Lung (tissue), 11 donors: ENCODE measurements at regions not wholly inside any gene's neighbourhood (a gene's known extent, or its start where the extent isn't known, plus 50 kb on each side); places are given as distances from the start of the nearest gene placed in this dataset.

Experiments used
- ATAC-seq: fragments of 200-7000 bp; cut with Tn5 transposase; one replicate; pipeline ENCODE4 v1.9.1; 2020; ENCODE audit warnings: moderate number of reproducible peaks; ENCODE audit not compliant: insufficient read depth, low FRiP score
- DNase-seq, 3 donors: peaks; one replicate each; pipeline ENCODE4 v3.0.0-alpha.2; 2013 to 2017
- H3K27ac ChIP-seq, 2 donors: one replicate each; pipeline ENCODE4 v1.5.1; 2013; ENCODE audit warnings: mild to moderate bottlenecking in 2 of 2, moderate library complexity in 2 of 2, control low read depth in 1 of 2, inconsistent platforms in 1 of 2, low read depth in 1 of 2, low read length in 1 of 2
- H3K27me3 ChIP-seq, 3 donors: one replicate each; pipeline ENCODE4 v1.5.1; 2013; ENCODE audit warnings: low read length in 2 of 3; ENCODE audit not compliant: control insufficient read depth in 3 of 3, insufficient read depth in 3 of 3
- H3K36me3 ChIP-seq, 4 donors: one replicate each; pipeline ENCODE4 v1.5.1; 2013; ENCODE audit warnings: low read length in 4 of 4, mild to moderate bottlenecking in 1 of 4, moderate library complexity in 1 of 4; ENCODE audit not compliant: control insufficient read depth in 4 of 4, insufficient read depth in 4 of 4
- H3K4me1 ChIP-seq, 5 donors: one replicate each; pipeline ENCODE4 v1.5.1; 2013; ENCODE audit warnings: low read length in 5 of 5, mild to moderate bottlenecking in 2 of 5, moderate library complexity in 1 of 5; ENCODE audit not compliant: control insufficient read depth in 5 of 5, insufficient read depth in 5 of 5
- H3K4me3 ChIP-seq: one replicate; pipeline ENCODE4 v1.5.1; 2013; ENCODE audit warnings: mild to moderate bottlenecking, control low read depth, moderate library complexity
- H3K9ac ChIP-seq, 2 donors: one replicate each; pipeline ENCODE4 v1.5.1; 2013; ENCODE audit warnings: low read length in 2 of 2, control low read depth in 1 of 2; ENCODE audit not compliant: insufficient read depth in 1 of 2
- H3K9me3 ChIP-seq, 4 donors: one replicate each; pipeline ENCODE4 v1.5.1; 2013; ENCODE audit warnings: low read length in 3 of 4, mild to moderate bottlenecking in 1 of 4, moderate library complexity in 1 of 4; ENCODE audit not compliant: control insufficient read depth in 4 of 4, insufficient read depth in 3 of 4
- WGBS, 2 donors: extraction: QIAGEN DNeasy Blood & Tissue Kit; methylation state at CpG; one replicate each; pipeline ENCODE4 v1.1.7; 2013; 5-methylcytosine and 5-hydroxymethylcytosine counted together
- TF ChIP-seq, protein P1 (sequence below): IDR thresholded peaks from 2 replicates; pipeline ENCODE4 v1.5.1; 2012; ENCODE audit warnings: mild to moderate bottlenecking; ENCODE audit errors: control extremely low read depth, extremely low read depth
- donor health status: control.
- donor health status: control.
- donor health status: Bipolar disorder and iron deficiency.
- donor health status: healthy.
- donor health status: DM: yes; HTN: yes; CAD: no.

DNA sequence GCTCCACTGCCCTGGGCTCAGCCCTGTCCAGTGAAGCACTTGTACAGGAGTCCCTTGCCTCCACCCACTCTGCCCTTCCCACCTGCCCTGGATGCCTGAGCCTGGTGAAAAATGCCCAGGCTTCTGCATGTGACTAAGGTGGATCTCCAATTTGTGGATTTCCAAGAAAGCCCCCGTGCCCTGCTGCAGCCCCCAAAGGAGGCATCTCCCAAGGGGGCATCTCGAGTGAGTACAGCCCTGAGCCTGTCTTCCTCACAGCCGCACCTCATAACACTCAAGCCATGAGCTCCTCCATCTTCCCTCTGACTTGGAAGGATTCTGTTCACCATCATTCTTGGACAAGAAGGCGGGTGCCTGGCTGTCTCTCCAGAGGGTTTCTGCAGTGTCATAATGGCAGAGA lies 158.0 kb upstream of the PPP1R26 start:
- H3K36me3 ChIP-seq: no peaks in the 10 kb centered on the region
- peaks cover 0 to 2% (median 0%) of the 10 kb centered on the region in 3 donors for H3K27me3 ChIP-seq
- no peak for DNase-seq
- H3K4me1 ChIP-seq: no peaks in the 10 kb centered on the region
- no peak overlapping the region for H3K9ac ChIP-seq
- 70 to 78% methylated on average over 4 of the region's 4 CpGs for WGBS, 2 donors
- peaks cover 0 to 5% (median 0%) of the 10 kb centered on the region in 4 donors for H3K9me3 ChIP-seq
- no peak overlapping the region for H3K4me3 ChIP-seq
- TF ChIP-seq, protein P1, sequence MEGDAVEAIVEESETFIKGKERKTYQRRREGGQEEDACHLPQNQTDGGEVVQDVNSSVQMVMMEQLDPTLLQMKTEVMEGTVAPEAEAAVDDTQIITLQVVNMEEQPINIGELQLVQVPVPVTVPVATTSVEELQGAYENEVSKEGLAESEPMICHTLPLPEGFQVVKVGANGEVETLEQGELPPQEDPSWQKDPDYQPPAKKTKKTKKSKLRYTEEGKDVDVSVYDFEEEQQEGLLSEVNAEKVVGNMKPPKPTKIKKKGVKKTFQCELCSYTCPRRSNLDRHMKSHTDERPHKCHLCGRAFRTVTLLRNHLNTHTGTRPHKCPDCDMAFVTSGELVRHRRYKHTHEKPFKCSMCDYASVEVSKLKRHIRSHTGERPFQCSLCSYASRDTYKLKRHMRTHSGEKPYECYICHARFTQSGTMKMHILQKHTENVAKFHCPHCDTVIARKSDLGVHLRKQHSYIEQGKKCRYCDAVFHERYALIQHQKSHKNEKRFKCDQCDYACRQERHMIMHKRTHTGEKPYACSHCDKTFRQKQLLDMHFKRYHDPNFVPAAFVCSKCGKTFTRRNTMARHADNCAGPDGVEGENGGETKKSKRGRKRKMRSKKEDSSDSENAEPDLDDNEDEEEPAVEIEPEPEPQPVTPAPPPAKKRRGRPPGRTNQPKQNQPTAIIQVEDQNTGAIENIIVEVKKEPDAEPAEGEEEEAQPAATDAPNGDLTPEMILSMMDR: no peak
- ATAC-seq: no peak
- no peak overlapping the region for H3K27ac ChIP-seq

DNA sequence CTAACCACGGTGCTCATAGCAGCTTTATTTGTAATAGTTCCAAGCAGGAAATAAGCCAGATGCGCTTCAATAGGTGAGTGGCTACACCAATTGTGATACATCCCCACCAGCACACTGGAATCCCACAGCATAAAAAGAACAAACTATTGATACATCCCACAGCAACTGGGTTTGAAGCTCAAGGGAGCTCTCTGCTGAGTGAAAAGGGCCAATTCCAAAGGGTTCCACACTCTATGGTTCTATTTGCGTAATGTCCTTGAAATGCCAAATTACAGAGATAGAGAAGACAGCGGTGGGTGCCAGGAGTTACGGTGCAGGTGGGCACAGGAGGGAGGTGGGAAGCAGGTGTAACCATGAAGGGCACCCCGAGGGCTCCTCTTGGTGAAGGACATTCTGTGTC lies 155.3 kb upstream of the PPP1R26 start:
- no peaks in the 10 kb centered on the region for H3K4me1 ChIP-seq
- H3K9ac ChIP-seq: no peak overlapping the region
- WGBS, 2 donors: 79 to 86% methylated on average over 6 of the region's 6 CpGs
- H3K27me3 ChIP-seq: peaks cover 0 to 3% (median 0%) of the 10 kb centered on the region in 3 donors
- DNase-seq: no peak
- TF ChIP-seq, protein P1: no peak
- H3K36me3 ChIP-seq: no peaks in the 10 kb centered on the region
- H3K4me3 ChIP-seq: no peak overlapping the region
- no peak for ATAC-seq
- H3K27ac ChIP-seq: no peak overlapping the region
- H3K9me3 ChIP-seq: peaks cover 0 to 19% (median 2%) of the 10 kb centered on the region in 4 donors

- H3K27me3 ChIP-seq: peaks cover 0 to 6% (median 0%) of the 10 kb centered on the region in 3 donors
- no peak overlapping the region for H3K27ac ChIP-seq
- H3K9ac ChIP-seq: no peak overlapping the region
- WGBS, 2 donors: 84 to 94% methylated on average over 7 of the region's 7 CpGs
- no peaks in the 10 kb centered on the region for H3K4me1 ChIP-seq
- peaks cover 0 to 23% (median 2%) of the 10 kb centered on the region in 4 donors for H3K9me3 ChIP-seq
- TF ChIP-seq, protein P1: no peak
- ATAC-seq (no peak), DNase-seq (no peak)
- no peak overlapping the region for H3K4me3 ChIP-seq
- no peaks in the 10 kb centered on the region for H3K36me3 ChIP-seq
Observed at GRCh38 chr9:135326141-135326540, 153.4 kb upstream of the PPP1R26 start.

GRCh38 chr9:135326633-135327152 lies 152.9 kb upstream of the PPP1R26 start:
- ATAC-seq: no peak

More at GRCh38 chr9:135326633-135327152, 152.9 kb upstream of the PPP1R26 start:
- Histone ChIP-seq H3K9ac (no peak overlapping the region), H3K4me1 (no peaks in the 10 kb centered on the region), H3K4me3 (no peak overlapping the region), H3K9me3 (peaks cover 0 to 23% (median 2%) of the 10 kb centered on the region in 4 donors), H3K27ac (no peak overlapping the region), H3K36me3 (no peaks in the 10 kb centered on the region), H3K27me3 (peaks cover 0 to 6% (median 0%) of the 10 kb centered on the region in 3 donors)
- TF ChIP-seq, protein P1: no peak
- no peak for DNase-seq
- WGBS, 2 donors: 88% methylated on average over 11 of the region's 11 CpGs
